Glutamatergic neuron (in vitro differentiated cells): ENCODE measurements at regions not wholly inside any gene's neighbourhood (a gene's known extent, or its start where the extent isn't known, plus 50 kb on each side); places are given as distances from the start of the nearest gene placed in this dataset.

Experiments used
- DNase-seq: peaks from one replicate; pipeline ENCODE4 v3.0.0; 2022
- H3K27ac Mint-ChIP-seq: one replicate; pipeline ENCODE4 v1.8.0; 2020; ENCODE audit warnings: mild to moderate bottlenecking, mixed read lengths, inconsistent platforms; ENCODE audit not compliant: unreplicated experiment
- H3K27me3 Mint-ChIP-seq: one replicate; pipeline ENCODE4 v1.8.0; 2020; ENCODE audit warnings: mild to moderate bottlenecking, moderate library complexity, mixed read lengths, inconsistent platforms; ENCODE audit not compliant: unreplicated experiment
- H3K36me3 Mint-ChIP-seq: one replicate; pipeline ENCODE4 v1.8.0; 2020; ENCODE audit warnings: mild to moderate bottlenecking, mixed read lengths, inconsistent platforms; ENCODE audit not compliant: unreplicated experiment
- H3K4me1 Mint-ChIP-seq: one replicate; pipeline ENCODE4 v1.8.0; 2020; ENCODE audit warnings: mild to moderate bottlenecking, low read depth, mixed read lengths, inconsistent platforms; ENCODE audit not compliant: unreplicated experiment
- H3K4me3 Mint-ChIP-seq: one replicate; pipeline ENCODE4 v1.8.0; 2020; ENCODE audit warnings: mild to moderate bottlenecking, mixed read lengths, inconsistent platforms; ENCODE audit not compliant: unreplicated experiment
- H3K9me3 Mint-ChIP-seq: one replicate; pipeline ENCODE4 v1.8.0; 2020; ENCODE audit warnings: mild to moderate bottlenecking, moderate library complexity, mixed read lengths, inconsistent platforms; ENCODE audit not compliant: unreplicated experiment
- CTCF ChIP-seq: fragments of 200-600 bp; sonication (generic); IDR thresholded peaks from one replicate; pipeline ENCODE4 v1.5.0; 2021; ENCODE audit not compliant: partially characterized antibody, unreplicated experiment

GRCh38 chr7:41573862-41574261 lies 129.0 kb downstream of the INHBA start:
- H3K27ac Mint-ChIP-seq, result no peak overlapping the region
- H3K4me1 Mint-ChIP-seq, result no peaks in the 10 kb centered on the region
- H3K27me3 Mint-ChIP-seq, result no peaks in the 10 kb centered on the region
- H3K9me3 Mint-ChIP-seq, result no peaks in the 10 kb centered on the region
- no peak for TF ChIP-seq CTCF
- no peaks in the 10 kb centered on the region for H3K36me3 Mint-ChIP-seq
- H3K4me3 Mint-ChIP-seq, result no peak overlapping the region
- no peak for DNase-seq

DNA sequence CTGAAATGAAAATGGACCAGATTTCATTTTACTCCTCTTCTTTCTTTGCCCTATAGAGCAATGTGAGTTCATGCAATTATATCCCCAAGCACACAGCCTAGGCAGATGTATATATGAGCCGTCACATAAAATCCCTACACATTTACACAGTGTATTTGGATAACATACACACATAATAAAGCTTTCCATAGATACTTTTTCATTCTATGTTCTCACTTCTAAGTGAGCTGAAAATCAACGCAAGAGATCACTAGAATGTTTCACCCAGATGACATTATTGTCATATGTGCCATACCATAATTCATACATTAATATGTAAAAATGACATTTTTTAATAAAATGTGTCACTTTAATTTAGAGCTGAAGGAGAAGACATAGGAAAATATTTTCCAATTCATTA lies 129.4 kb downstream of the INHBA start:
- no peak overlapping the region for H3K27ac Mint-ChIP-seq
- H3K36me3 Mint-ChIP-seq, result no peaks in the 10 kb centered on the region
- H3K4me3 Mint-ChIP-seq, result no peak overlapping the region
- no peaks in the 10 kb centered on the region for H3K27me3 Mint-ChIP-seq
- no peaks in the 10 kb centered on the region for H3K9me3 Mint-ChIP-seq
- no peaks in the 10 kb centered on the region for H3K4me1 Mint-ChIP-seq
- no peak for DNase-seq
- TF ChIP-seq CTCF, result no peak

GRCh38 chr7:41573015-41573414 lies 129.9 kb downstream of the INHBA start:
- no peaks in the 10 kb centered on the region for H3K9me3 Mint-ChIP-seq
- H3K4me3 Mint-ChIP-seq, result no peak overlapping the region
- no peak for TF ChIP-seq CTCF
- H3K4me1 Mint-ChIP-seq, result no peaks in the 10 kb centered on the region
- H3K27ac Mint-ChIP-seq, result no peak overlapping the region
- no peak for DNase-seq
- H3K36me3 Mint-ChIP-seq, result no peaks in the 10 kb centered on the region
- no peaks in the 10 kb centered on the region for H3K27me3 Mint-ChIP-seq

- H3K27me3 Mint-ChIP-seq, result no peaks in the 10 kb centered on the region
- no peak overlapping the region for H3K4me3 Mint-ChIP-seq
Observed at GRCh38 chr7:41571573-41571972, 131.3 kb downstream of the INHBA start.

GRCh38 chr7:41570766-41571165 lies 132.1 kb downstream of the INHBA start:
- no peak overlapping the region for H3K4me3 Mint-ChIP-seq
- H3K27ac Mint-ChIP-seq, result no peak overlapping the region
- no peak for DNase-seq
- no peak for TF ChIP-seq CTCF
- H3K4me1 Mint-ChIP-seq, result no peaks in the 10 kb centered on the region
- H3K27me3 Mint-ChIP-seq, result no peaks in the 10 kb centered on the region
- H3K9me3 Mint-ChIP-seq, result no peaks in the 10 kb centered on the region
- no peaks in the 10 kb centered on the region for H3K36me3 Mint-ChIP-seq

More at GRCh38 chr7:41571573-41571972, 131.3 kb downstream of the INHBA start:
- H3K4me1 Mint-ChIP-seq, result no peaks in the 10 kb centered on the region
- no peak for TF ChIP-seq CTCF
- H3K36me3 Mint-ChIP-seq, result no peaks in the 10 kb centered on the region
- H3K27ac Mint-ChIP-seq, result no peak overlapping the region
- H3K9me3 Mint-ChIP-seq, result no peaks in the 10 kb centered on the region
- DNase-seq, result no peak
